ENCODE measurements at regions not wholly inside any gene's neighbourhood (a gene's known extent, or its start where the extent isn't known, plus 50 kb on each side); places are given as distances from the start of the nearest gene placed in this dataset.

DNA sequence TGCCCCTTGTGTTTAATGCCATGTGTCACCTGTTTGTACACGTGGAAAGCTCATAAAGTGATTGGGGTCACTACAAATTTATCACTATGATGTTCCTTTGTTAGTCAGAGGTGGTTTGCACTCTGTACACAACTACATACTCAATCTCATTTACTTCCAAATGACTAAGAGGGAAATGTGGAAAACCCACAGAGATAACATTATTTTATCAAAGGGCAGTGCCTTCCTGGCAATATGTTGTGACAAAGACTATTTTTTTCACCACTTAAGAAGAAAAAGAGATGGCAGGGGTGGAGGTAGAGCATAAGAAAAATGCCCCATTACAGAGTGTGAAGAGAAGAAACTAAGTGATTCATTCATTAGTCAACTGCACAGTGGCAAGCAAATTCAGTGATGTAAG lies 1064.1 kb upstream of the FLRT2 start:
- TF ChIP-seq TAF1 (IDR thresholded peaks at IDR 0.05; ENCODE audit: borderline replicate concordance, low read depth, low read length) (no peak), POLR2A (IDR thresholded peaks at IDR 0.05; ENCODE audit: low read depth, low read length) (no peak)
